ENCODE measurements at regions not wholly inside any gene's neighbourhood (a gene's known extent, or its start where the extent isn't known, plus 50 kb on each side); places are given as distances from the start of the nearest gene placed in this dataset.

DNA sequence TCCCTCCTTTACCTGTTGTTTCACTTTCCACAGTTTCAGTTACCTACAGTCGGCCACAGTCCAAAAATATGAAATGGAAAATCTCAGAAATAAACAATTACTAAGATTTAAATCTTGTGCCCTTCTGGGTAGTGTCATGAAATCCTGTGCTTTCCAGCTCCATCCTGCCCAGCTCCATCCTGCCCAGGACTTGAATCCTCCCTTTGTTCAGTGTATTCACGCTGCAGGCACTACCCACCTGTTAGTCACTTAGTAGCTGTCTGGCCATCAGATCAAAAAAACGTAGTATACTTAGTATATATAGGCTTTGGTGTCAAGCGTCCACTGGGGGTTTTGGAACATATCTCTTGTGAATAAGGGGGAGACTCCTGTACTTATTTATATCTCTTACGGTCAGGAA is 329.0 kb upstream of the SEMA6D start (continued):
- TF ChIP-seq, protein P1, sequence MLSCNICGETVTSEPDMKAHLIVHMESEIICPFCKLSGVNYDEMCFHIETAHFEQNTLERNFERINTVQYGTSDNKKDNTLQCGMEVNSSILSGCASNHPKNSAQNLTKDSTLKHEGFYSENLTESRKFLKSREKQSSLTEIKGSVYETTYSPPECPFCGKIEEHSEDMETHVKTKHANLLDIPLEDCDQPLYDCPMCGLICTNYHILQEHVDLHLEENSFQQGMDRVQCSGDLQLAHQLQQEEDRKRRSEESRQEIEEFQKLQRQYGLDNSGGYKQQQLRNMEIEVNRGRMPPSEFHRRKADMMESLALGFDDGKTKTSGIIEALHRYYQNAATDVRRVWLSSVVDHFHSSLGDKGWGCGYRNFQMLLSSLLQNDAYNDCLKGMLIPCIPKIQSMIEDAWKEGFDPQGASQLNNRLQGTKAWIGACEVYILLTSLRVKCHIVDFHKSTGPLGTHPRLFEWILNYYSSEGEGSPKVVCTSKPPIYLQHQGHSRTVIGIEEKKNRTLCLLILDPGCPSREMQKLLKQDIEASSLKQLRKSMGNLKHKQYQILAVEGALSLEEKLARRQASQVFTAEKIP (CRISPR knock-in tag; IDR thresholded peaks at IDR 0.05; ENCODE audit: borderline replicate concordance) = no peak
- TF ChIP-seq NFE2 (CRISPR knock-in tag; IDR thresholded peaks at IDR 0.05) = no peak

DNA sequence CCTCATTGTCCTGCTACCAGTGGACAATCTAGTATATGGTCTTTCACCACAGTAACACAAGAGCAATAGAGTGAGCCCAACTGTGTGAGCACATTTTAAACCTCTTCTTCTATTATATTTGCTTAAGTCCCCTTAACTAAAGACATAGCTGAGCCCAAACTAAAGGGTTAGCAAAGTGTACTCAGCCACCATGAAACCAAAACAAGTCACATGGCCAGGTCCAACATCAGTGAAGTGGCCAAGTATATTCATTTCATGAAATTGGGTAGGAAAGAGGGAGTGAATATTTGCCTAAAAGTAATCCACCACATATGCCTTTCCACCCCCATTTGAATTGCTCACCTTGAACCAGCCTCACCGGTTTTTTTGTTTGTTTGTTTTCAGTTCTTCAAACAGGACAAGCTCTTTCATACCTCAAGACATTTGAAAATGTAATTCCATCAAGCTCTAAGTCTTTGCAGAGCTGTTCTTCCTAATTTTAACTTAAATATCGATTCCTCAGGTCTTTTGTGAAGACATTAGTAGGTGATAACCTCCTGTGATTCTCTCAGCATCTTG is 327.0 kb upstream of the SEMA6D start:
- in situ Hi-C loops (cut with HindIII; ENCODE audit: extremely low pct_ligation_motif_present, low pct_unique_long_range_greater_than_20kb) = no loop called here
- Histone ChIP-seq H3K79me2 (ENCODE audit: insufficient read depth, low read length) (no peaks in the 10 kb centered on the region), H3K4me2 (ENCODE audit: low read depth, low read length) (no peak overlapping the region), H4K20me1 (ENCODE audit: insufficient read depth, low read length) (no peaks in the 10 kb centered on the region), H3K4me3 (replicated peaks in 1 of 3; ENCODE audit: insufficient read depth in 1 of 3, low read depth in 2 of 3, low read length in 3 of 3) (no peak overlapping the region), H3K9me3 (ENCODE audit: low read length) (peaks cover 18% of the 10 kb centered on the region), H3K36me3 (replicated peaks in 1 of 2; ENCODE audit: control insufficient read depth in 1 of 2, insufficient read depth in 2 of 2, low read length in 2 of 2) (no peaks in the 10 kb centered on the region), H2AFZ (ENCODE audit: low read length) (no peak overlapping the region), H3K9ac (ENCODE audit: insufficient read depth, low read depth, low read length) (no peak overlapping the region), H3K27ac (ENCODE audit: extremely low read length, insufficient read depth, low read length) (no peak overlapping the region), H3K4me1 (ENCODE audit: insufficient read depth, low read length) (no peaks in the 10 kb centered on the region), H3K27me3 (ENCODE audit: control insufficient read depth in 1 of 2, insufficient read depth in 2 of 2, low read length in 2 of 2) (no peaks in the 10 kb centered on the region)
- BruUV-seq (replicated peaks) = no TSS peak
- POLR2A ChIA-PET = no interaction called here
- DNase-seq (ENCODE audit: low spot score) (no peak), ATAC-seq (no peak), FAIRE-seq (no peak)
- CTCF ChIA-PET (ENCODE audit: low intra/inter-chr PET ratio, low total read pairs) = no interaction called here
- WGBS (ENCODE audit: low lambda C conversion rate) = 4% methylated on average over 2 of the region's 2 CpGs
- intact Hi-C loops (cut with micrococcal nuclease; ENCODE audit: unreplicated experiment) = no loop called here
- TF ChIP-seq ZNF572 (CRISPR knock-in tag; IDR thresholded peaks at IDR 0.05) (no peak), TAF15 (IDR thresholded peaks at IDR 0.05; ENCODE audit: low read depth, low read length, poor library complexity, severe bottlenecking) (no peak), KDM4B (CRISPR knock-in tag; IDR thresholded peaks at IDR 0.05) (no peak), GMEB2 (CRISPR knock-in tag; IDR thresholded peaks at IDR 0.05; ENCODE audit: low read depth) (no peak), ZNF207 (IDR thresholded peaks at IDR 0.05; ENCODE audit: borderline replicate concordance) (no peak), ZNF350 (CRISPR knock-in tag; IDR thresholded peaks at IDR 0.05; ENCODE audit: borderline replicate concordance, low read depth) (no peak)
- TF ChIP-seq, protein P2, sequence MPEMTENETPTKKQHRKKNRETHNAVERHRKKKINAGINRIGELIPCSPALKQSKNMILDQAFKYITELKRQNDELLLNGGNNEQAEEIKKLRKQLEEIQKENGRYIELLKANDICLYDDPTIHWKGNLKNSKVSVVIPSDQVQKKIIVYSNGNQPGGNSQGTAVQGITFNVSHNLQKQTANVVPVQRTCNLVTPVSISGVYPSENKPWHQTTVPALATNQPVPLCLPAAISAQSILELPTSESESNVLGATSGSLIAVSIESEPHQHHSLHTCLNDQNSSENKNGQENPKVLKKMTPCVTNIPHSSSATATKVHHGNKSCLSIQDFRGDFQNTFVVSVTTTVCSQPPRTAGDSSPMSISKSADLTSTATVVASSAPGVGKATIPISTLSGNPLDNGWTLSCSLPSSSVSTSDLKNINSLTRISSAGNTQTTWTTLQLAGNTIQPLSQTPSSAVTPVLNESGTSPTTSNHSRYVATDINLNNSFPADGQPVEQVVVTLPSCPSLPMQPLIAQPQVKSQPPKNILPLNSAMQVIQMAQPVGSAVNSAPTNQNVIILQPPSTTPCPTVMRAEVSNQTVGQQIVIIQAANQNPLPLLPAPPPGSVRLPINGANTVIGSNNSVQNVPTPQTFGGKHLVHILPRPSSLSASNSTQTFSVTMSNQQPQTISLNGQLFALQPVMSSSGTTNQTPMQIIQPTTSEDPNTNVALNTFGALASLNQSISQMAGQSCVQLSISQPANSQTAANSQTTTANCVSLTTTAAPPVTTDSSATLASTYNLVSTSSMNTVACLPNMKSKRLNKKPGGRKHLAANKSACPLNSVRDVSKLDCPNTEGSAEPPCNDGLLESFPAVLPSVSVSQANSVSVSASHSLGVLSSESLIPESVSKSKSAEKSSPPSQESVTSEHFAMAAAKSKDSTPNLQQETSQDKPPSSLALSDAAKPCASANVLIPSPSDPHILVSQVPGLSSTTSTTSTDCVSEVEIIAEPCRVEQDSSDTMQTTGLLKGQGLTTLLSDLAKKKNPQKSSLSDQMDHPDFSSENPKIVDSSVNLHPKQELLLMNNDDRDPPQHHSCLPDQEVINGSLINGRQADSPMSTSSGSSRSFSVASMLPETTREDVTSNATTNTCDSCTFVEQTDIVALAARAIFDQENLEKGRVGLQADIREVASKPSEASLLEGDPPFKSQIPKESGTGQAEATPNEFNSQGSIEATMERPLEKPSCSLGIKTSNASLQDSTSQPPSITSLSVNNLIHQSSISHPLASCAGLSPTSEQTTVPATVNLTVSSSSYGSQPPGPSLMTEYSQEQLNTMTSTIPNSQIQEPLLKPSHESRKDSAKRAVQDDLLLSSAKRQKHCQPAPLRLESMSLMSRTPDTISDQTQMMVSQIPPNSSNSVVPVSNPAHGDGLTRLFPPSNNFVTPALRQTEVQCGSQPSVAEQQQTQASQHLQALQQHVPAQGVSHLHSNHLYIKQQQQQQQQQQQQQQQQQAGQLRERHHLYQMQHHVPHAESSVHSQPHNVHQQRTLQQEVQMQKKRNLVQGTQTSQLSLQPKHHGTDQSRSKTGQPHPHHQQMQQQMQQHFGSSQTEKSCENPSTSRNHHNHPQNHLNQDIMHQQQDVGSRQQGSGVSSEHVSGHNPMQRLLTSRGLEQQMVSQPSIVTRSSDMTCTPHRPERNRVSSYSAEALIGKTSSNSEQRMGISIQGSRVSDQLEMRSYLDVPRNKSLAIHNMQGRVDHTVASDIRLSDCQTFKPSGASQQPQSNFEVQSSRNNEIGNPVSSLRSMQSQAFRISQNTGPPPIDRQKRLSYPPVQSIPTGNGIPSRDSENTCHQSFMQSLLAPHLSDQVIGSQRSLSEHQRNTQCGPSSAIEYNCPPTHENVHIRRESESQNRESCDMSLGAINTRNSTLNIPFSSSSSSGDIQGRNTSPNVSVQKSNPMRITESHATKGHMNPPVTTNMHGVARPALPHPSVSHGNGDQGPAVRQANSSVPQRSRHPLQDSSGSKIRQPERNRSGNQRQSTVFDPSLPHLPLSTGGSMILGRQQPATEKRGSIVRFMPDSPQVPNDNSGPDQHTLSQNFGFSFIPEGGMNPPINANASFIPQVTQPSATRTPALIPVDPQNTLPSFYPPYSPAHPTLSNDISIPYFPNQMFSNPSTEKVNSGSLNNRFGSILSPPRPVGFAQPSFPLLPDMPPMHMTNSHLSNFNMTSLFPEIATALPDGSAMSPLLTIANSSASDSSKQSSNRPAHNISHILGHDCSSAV (CRISPR knock-in tag; IDR thresholded peaks at IDR 0.05; ENCODE audit: borderline replicate concordance) = no peak
- TF ChIP-seq, protein P3, sequence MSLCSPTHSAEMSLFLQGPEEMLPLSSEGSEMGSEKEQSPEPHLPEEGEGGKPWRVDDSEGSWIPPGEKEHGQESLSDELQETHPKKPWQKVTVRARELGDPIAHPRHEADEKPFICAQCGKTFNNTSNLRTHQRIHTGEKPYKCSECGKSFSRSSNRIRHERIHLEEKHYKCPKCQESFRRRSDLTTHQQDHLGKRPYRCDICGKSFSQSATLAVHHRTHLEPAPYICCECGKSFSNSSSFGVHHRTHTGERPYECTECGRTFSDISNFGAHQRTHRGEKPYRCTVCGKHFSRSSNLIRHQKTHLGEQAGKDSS (CRISPR knock-in tag; IDR thresholded peaks at IDR 0.05; ENCODE audit: borderline replicate concordance, low read depth) = no peak
